ENCODE measurements at regions not wholly inside any gene's neighbourhood (a gene's known extent, or its start where the extent isn't known, plus 50 kb on each side); places are given as distances from the start of the nearest gene placed in this dataset.

DNA sequence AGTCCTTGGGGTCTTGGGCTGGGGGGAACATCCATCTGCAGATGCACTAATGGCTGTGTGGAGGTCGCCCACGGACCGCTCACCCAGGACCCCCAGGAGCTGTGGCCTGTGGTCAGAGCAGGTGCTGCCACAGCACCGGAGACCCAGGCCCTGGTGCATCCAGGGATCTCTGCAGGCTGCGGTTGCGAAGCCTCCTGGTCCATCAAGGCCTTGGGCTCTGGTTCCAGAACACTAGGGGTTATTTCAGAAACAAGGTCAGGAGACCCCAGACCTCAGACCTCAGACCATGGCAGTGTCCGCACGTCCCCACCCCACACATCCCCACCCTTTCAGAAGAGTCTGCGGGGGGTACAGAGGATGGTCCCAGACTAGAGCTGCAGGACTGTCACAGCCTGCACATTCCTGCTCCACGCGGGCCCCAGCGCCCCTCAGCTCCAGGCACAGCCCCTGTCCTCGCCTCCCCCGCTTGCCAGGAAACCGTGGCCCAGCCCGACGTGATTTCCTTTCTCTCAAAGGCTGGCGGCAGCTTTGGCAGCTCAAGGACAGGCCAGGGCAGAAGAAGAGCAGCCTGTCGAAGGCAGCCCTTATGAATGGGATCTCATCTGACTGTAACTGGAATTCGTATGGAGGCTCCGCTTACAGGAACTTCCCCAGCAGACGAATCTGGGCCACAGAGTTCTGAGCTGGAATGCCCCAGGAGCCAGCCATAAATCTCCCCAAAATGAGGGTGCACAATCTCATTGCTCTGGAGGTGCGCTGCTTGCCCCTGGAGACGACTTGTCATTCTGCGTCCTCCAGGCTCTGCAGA is 136.2 kb upstream of the RET start:
- Histone ChIP-seq H3K4me1 (ENCODE audit: insufficient read depth) (no peaks in the 10 kb centered on the region), H3K4me2 (no peak overlapping the region), H3K27me3 (ENCODE audit: insufficient read depth) (no peaks in the 10 kb centered on the region), H4K20me1 (replicated peaks; ENCODE audit: insufficient read depth) (no peaks in the 10 kb centered on the region), H3K9me2 (ENCODE audit: insufficient read depth) (no peaks in the 10 kb centered on the region), H3F3A (replicated peaks; ENCODE audit: low read depth) (no peaks in the 10 kb centered on the region), H3K27ac (ENCODE audit: low read depth) (no peak overlapping the region), H3K4me3 (no peak overlapping the region), H3K36me3 (ENCODE audit: insufficient read depth) (no peaks in the 10 kb centered on the region), H3K79me2 (replicated peaks; ENCODE audit: insufficient read depth) (no peaks in the 10 kb centered on the region), H2AFZ (peak overlapping the region; percentile 74; the same call in 1 of the 2 replicates)
- TF ChIP-seq NANOG (IDR thresholded peaks at IDR 0.05; ENCODE audit: borderline replicate concordance) (no peak), POLR2AphosphoS5 (IDR thresholded peaks at IDR 0.05; ENCODE audit: low read depth) (no peak), STAT1 (IDR thresholded peaks at IDR 0.05; ENCODE audit: unreplicated experiment) (no peak), CREB1 (CRISPR knock-in tag; IDR thresholded peaks at IDR 0.05; ENCODE audit: low read depth) (no peak), EZH2phosphoT487 (IDR thresholded peaks at IDR 0.05; ENCODE audit: unreplicated experiment) (no peak), ZNF331 (CRISPR knock-in tag; IDR thresholded peaks at IDR 0.05; ENCODE audit: low read depth) (no peak), EZH2 (IDR thresholded peaks at IDR 0.05; ENCODE audit: low read depth, unreplicated experiment) (no peak), JUNB (IDR thresholded peaks at IDR 0.05; ENCODE audit: unreplicated experiment) (no peak), ZNF114 (CRISPR knock-in tag; IDR thresholded peaks at IDR 0.05) (no peak)
- TF ChIP-seq, protein P1, sequence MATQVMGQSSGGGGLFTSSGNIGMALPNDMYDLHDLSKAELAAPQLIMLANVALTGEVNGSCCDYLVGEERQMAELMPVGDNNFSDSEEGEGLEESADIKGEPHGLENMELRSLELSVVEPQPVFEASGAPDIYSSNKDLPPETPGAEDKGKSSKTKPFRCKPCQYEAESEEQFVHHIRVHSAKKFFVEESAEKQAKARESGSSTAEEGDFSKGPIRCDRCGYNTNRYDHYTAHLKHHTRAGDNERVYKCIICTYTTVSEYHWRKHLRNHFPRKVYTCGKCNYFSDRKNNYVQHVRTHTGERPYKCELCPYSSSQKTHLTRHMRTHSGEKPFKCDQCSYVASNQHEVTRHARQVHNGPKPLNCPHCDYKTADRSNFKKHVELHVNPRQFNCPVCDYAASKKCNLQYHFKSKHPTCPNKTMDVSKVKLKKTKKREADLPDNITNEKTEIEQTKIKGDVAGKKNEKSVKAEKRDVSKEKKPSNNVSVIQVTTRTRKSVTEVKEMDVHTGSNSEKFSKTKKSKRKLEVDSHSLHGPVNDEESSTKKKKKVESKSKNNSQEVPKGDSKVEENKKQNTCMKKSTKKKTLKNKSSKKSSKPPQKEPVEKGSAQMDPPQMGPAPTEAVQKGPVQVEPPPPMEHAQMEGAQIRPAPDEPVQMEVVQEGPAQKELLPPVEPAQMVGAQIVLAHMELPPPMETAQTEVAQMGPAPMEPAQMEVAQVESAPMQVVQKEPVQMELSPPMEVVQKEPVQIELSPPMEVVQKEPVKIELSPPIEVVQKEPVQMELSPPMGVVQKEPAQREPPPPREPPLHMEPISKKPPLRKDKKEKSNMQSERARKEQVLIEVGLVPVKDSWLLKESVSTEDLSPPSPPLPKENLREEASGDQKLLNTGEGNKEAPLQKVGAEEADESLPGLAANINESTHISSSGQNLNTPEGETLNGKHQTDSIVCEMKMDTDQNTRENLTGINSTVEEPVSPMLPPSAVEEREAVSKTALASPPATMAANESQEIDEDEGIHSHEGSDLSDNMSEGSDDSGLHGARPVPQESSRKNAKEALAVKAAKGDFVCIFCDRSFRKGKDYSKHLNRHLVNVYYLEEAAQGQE (IDR thresholded peaks at IDR 0.05; ENCODE audit: unreplicated experiment): no peak
- TF ChIP-seq, protein P2, sequence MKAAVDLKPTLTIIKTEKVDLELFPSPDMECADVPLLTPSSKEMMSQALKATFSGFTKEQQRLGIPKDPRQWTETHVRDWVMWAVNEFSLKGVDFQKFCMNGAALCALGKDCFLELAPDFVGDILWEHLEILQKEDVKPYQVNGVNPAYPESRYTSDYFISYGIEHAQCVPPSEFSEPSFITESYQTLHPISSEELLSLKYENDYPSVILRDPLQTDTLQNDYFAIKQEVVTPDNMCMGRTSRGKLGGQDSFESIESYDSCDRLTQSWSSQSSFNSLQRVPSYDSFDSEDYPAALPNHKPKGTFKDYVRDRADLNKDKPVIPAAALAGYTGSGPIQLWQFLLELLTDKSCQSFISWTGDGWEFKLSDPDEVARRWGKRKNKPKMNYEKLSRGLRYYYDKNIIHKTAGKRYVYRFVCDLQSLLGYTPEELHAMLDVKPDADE (IDR thresholded peaks at IDR 0.05): no peak
- TF ChIP-seq, protein P3, sequence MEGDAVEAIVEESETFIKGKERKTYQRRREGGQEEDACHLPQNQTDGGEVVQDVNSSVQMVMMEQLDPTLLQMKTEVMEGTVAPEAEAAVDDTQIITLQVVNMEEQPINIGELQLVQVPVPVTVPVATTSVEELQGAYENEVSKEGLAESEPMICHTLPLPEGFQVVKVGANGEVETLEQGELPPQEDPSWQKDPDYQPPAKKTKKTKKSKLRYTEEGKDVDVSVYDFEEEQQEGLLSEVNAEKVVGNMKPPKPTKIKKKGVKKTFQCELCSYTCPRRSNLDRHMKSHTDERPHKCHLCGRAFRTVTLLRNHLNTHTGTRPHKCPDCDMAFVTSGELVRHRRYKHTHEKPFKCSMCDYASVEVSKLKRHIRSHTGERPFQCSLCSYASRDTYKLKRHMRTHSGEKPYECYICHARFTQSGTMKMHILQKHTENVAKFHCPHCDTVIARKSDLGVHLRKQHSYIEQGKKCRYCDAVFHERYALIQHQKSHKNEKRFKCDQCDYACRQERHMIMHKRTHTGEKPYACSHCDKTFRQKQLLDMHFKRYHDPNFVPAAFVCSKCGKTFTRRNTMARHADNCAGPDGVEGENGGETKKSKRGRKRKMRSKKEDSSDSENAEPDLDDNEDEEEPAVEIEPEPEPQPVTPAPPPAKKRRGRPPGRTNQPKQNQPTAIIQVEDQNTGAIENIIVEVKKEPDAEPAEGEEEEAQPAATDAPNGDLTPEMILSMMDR (conservative IDR thresholded peaks at IDR 0.05; ENCODE audit: low read depth in 2 of 2): no peak
- TF ChIP-seq, protein P4, sequence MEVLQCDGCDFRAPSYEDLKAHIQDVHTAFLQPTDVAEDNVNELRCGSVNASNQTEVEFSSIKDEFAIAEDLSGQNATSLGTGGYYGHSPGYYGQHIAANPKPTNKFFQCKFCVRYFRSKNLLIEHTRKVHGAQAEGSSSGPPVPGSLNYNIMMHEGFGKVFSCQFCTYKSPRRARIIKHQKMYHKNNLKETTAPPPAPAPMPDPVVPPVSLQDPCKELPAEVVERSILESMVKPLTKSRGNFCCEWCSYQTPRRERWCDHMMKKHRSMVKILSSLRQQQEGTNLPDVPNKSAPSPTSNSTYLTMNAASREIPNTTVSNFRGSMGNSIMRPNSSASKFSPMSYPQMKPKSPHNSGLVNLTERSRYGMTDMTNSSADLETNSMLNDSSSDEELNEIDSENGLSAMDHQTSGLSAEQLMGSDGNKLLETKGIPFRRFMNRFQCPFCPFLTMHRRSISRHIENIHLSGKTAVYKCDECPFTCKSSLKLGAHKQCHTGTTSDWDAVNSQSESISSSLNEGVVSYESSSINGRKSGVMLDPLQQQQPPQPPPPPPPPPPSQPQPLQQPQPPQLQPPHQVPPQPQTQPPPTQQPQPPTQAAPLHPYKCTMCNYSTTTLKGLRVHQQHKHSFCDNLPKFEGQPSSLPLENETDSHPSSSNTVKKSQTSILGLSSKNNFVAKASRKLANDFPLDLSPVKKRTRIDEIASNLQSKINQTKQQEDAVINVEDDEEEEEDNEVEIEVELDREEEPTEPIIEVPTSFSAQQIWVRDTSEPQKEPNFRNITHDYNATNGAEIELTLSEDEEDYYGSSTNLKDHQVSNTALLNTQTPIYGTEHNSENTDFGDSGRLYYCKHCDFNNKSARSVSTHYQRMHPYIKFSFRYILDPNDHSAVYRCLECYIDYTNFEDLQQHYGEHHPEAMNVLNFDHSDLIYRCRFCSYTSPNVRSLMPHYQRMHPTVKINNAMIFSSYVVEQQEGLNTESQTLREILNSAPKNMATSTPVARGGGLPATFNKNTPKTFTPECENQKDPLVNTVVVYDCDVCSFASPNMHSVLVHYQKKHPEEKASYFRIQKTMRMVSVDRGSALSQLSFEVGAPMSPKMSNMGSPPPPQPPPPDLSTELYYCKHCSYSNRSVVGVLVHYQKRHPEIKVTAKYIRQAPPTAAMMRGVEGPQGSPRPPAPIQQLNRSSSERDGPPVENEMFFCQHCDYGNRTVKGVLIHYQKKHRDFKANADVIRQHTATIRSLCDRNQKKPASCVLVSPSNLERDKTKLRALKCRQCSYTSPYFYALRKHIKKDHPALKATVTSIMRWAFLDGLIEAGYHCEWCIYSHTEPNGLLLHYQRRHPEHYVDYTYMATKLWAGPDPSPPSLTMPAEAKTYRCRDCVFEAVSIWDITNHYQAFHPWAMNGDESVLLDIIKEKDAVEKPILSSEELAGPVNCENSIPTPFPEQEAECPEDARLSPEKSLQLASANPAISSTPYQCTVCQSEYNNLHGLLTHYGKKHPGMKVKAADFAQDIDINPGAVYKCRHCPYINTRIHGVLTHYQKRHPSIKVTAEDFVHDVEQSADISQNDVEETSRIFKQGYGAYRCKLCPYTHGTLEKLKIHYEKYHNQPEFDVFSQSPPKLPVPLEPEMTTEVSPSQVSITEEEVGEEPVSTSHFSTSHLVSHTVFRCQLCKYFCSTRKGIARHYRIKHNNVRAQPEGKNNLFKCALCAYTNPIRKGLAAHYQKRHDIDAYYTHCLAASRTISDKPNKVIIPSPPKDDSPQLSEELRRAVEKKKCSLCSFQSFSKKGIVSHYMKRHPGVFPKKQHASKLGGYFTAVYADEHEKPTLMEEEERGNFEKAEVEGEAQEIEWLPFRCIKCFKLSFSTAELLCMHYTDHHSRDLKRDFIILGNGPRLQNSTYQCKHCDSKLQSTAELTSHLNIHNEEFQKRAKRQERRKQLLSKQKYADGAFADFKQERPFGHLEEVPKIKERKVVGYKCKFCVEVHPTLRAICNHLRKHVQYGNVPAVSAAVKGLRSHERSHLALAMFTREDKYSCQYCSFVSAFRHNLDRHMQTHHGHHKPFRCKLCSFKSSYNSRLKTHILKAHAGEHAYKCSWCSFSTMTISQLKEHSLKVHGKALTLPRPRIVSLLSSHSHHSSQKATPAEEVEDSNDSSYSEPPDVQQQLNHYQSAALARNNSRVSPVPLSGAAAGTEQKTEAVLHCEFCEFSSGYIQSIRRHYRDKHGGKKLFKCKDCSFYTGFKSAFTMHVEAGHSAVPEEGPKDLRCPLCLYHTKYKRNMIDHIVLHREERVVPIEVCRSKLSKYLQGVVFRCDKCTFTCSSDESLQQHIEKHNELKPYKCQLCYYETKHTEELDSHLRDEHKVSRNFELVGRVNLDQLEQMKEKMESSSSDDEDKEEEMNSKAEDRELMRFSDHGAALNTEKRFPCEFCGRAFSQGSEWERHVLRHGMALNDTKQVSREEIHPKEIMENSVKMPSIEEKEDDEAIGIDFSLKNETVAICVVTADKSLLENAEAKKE (CRISPR knock-in tag; IDR thresholded peaks at IDR 0.05): no peak
- Mint-ChIP-seq H3K27me3 (ENCODE audit: insufficient read depth, low read depth, poor library complexity) (peaks cover 11% of the 10 kb centered on the region), H3K27ac (no peak overlapping the region), H3K36me3 (ENCODE audit: low read depth) (no peaks in the 10 kb centered on the region), H3K4me1 (peaks cover 3% of the 10 kb centered on the region; the same call in 2 of the 3 replicates), H3K4me3 (no peak overlapping the region), H3K9me3 (no peaks in the 10 kb centered on the region; the same call in 2 of the 3 replicates)
- ATAC-seq (peak; percentile 67), DNase-seq (ENCODE audit: low spot score) (peak; percentile 28)
